ENCODE measurements at regions not wholly inside any gene's neighbourhood (a gene's known extent, or its start where the extent isn't known, plus 50 kb on each side); places are given as distances from the start of the nearest gene placed in this dataset.

DNA sequence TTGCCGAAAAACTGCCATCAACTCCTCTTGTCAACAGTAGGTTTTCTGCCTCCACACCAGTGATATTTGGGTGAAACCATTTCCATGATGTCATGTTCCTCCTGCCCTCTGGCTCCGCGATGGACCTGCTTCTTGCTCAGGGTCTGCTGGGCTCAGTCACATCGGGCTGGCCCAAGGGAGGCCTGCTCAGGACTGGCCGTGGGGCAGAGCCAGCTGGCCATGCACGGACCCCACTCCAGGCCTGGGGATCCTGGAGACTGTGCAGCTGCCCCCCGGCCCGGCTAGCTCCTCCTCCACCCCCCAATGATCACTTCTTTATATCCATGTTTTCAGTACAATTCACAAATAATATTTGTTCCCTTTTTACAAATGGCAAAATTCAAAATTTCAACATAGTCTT lies 270.3 kb upstream of the CCDC54 start:
- H3K4me1 Mint-ChIP-seq: no peaks in the 10 kb centered on the region
- Histone ChIP-seq H2AFZ (replicated peaks) (no peak overlapping the region), H3K4me3 (no peak overlapping the region), H3K36me3 (no peaks in the 10 kb centered on the region), H3K9ac (no peak overlapping the region), H3K79me2 (ENCODE audit: low read depth) (no peaks in the 10 kb centered on the region), H3K27ac (no peak overlapping the region), H3K27me3 (no peaks in the 10 kb centered on the region), H3F3A (ENCODE audit: low read depth) (no peaks in the 10 kb centered on the region), H3K4me2 (no peak overlapping the region), H3K9me3 (ENCODE audit: low read depth) (no peaks in the 10 kb centered on the region), H3K4me1 (no peaks in the 10 kb centered on the region), H4K20me1 (ENCODE audit: low read depth) (no peaks in the 10 kb centered on the region)
- H3K9me3 Mint-ChIP-seq: peaks cover 5% of the 10 kb centered on the region
- no peak for DNase-seq (ENCODE audit: low spot score)
- no peaks in the 10 kb centered on the region for H3K27me3 Mint-ChIP-seq (ENCODE audit: insufficient read depth, low read depth)
- TF ChIP-seq EZH2phosphoT487 (IDR thresholded peaks at IDR 0.05) (no peak), EZH2 (IDR thresholded peaks at IDR 0.05) (no peak)
- TF ChIP-seq, protein P1, sequence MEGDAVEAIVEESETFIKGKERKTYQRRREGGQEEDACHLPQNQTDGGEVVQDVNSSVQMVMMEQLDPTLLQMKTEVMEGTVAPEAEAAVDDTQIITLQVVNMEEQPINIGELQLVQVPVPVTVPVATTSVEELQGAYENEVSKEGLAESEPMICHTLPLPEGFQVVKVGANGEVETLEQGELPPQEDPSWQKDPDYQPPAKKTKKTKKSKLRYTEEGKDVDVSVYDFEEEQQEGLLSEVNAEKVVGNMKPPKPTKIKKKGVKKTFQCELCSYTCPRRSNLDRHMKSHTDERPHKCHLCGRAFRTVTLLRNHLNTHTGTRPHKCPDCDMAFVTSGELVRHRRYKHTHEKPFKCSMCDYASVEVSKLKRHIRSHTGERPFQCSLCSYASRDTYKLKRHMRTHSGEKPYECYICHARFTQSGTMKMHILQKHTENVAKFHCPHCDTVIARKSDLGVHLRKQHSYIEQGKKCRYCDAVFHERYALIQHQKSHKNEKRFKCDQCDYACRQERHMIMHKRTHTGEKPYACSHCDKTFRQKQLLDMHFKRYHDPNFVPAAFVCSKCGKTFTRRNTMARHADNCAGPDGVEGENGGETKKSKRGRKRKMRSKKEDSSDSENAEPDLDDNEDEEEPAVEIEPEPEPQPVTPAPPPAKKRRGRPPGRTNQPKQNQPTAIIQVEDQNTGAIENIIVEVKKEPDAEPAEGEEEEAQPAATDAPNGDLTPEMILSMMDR (IDR thresholded peaks at IDR 0.05): no peak
- H3K36me3 Mint-ChIP-seq: no peaks in the 10 kb centered on the region
- H3K27ac Mint-ChIP-seq: no peak overlapping the region
- no peak overlapping the region for H3K4me3 Mint-ChIP-seq

DNA sequence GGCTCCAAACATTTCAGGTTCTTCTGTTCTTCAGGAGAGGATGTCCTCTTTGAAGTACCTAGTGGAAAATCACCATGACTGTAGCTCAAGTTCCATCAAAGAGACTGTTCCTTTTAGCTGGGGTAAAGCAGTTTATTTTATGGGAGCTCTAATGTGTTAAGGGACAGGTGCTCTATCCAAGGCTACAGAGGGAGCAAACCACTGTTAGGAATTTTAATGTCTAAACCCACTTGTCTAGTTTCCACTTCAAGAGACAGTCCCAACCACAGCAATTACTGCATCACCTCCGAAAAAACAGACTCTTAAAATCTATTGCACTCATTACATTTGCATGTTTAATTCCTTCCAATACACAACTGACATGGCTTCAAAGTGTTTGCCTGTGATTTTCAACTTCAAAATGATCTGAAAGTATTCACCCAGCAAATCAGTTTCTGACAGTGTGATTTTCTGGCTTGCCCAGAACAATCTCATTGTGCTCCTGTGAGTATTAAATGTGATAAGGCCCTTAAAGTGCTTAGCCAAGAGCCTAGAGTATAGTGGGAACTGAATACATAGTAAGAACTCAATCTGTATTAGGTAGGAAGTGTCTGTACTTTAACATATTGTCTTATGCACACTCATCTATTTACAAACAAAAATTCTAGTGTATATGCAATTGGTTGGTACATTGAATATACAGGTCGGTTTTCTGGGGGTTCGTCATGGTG lies 266.5 kb upstream of the CCDC54 start:
- Histone ChIP-seq H3K36me3 (no peaks in the 10 kb centered on the region), H2AFZ (replicated peaks) (peak overlapping the region; percentile 46), H3K4me1 (no peaks in the 10 kb centered on the region), H3K27me3 (no peaks in the 10 kb centered on the region), H3K79me2 (ENCODE audit: low read depth) (no peaks in the 10 kb centered on the region), H4K20me1 (ENCODE audit: low read depth) (no peaks in the 10 kb centered on the region), H3K9ac (no peak overlapping the region), H3K4me2 (no peak overlapping the region), H3F3A (ENCODE audit: low read depth) (no peaks in the 10 kb centered on the region), H3K9me3 (ENCODE audit: low read depth) (no peaks in the 10 kb centered on the region), H3K4me3 (no peak overlapping the region), H3K27ac (no peak overlapping the region)
- Mint-ChIP-seq H3K9me3 (no peaks in the 10 kb centered on the region), H3K36me3 (no peaks in the 10 kb centered on the region), H3K27ac (no peak overlapping the region), H3K4me3 (no peak overlapping the region), H3K4me1 (no peaks in the 10 kb centered on the region), H3K27me3 (ENCODE audit: insufficient read depth, low read depth) (no peaks in the 10 kb centered on the region)
- no peak for DNase-seq (ENCODE audit: low spot score)
- TF ChIP-seq, protein P1 (IDR thresholded peaks at IDR 0.05): no peak
- TF ChIP-seq EZH2phosphoT487 (IDR thresholded peaks at IDR 0.05): no peak
- TF ChIP-seq EZH2 (IDR thresholded peaks at IDR 0.05): no peak

DNA sequence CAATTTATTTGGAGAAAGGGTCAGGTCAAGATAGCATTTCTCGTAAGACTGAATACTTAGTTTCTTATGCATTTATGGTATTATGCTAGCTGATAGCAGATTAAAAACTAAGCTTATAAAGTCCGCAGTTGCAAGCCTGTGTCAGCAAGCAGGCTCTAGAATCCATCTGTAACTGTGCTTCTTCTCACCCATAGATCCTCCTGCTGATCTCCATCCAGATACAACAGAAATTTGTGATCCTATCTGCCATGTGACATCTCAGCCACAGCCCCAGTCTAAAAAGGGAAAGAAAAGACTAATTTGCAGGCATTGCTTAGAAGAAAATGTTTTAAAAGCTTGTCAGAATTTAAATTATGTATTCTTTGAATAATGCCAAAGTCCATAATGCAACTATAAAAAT lies 265.4 kb upstream of the CCDC54 start:
- Mint-ChIP-seq H3K4me1 (no peaks in the 10 kb centered on the region), H3K4me3 (no peak overlapping the region), H3K27ac (no peak overlapping the region), H3K36me3 (no peaks in the 10 kb centered on the region), H3K9me3 (no peaks in the 10 kb centered on the region), H3K27me3 (ENCODE audit: insufficient read depth, low read depth) (no peaks in the 10 kb centered on the region)
- Histone ChIP-seq H3K79me2 (ENCODE audit: low read depth) (no peaks in the 10 kb centered on the region), H3F3A (ENCODE audit: low read depth) (no peaks in the 10 kb centered on the region), H3K9ac (no peak overlapping the region), H3K36me3 (no peaks in the 10 kb centered on the region), H3K27me3 (no peaks in the 10 kb centered on the region), H3K27ac (no peak overlapping the region), H2AFZ (replicated peaks) (no peak overlapping the region), H3K4me3 (no peak overlapping the region), H3K4me1 (no peaks in the 10 kb centered on the region), H3K4me2 (no peak overlapping the region), H4K20me1 (ENCODE audit: low read depth) (no peaks in the 10 kb centered on the region), H3K9me3 (ENCODE audit: low read depth) (no peaks in the 10 kb centered on the region)
- TF ChIP-seq, protein P1 (IDR thresholded peaks at IDR 0.05): no peak
- TF ChIP-seq EZH2phosphoT487 (IDR thresholded peaks at IDR 0.05) (no peak), EZH2 (IDR thresholded peaks at IDR 0.05) (no peak)
- DNase-seq (ENCODE audit: low spot score): no peak

Data from neural progenitor cell (in vitro differentiated cells).